ENCODE measurements at regions not wholly inside any gene's neighbourhood (a gene's known extent, or its start where the extent isn't known, plus 50 kb on each side); places are given as distances from the start of the nearest gene placed in this dataset.

- TF ChIP-seq CTCF (IDR thresholded peaks at IDR 0.05) (no peak), POLR2A (IDR thresholded peaks at IDR 0.05) (no peak)
Measured at GRCh38 chr5:103428411-103428871, 134.1 kb downstream of the NUDT12 start.
